GM18873 (cell line): ENCODE measurements at regions not wholly inside any gene's neighbourhood (a gene's known extent, or its start where the extent isn't known, plus 50 kb on each side); places are given as distances from the start of the nearest gene placed in this dataset.
"Not testable (repeated sequence)": the region's sequence is repeated elsewhere in the genome, so short reads cannot be mapped to it uniquely, and the experiment has no call there.

Source experiments
- ATAC-seq: cut with Tn5 transposase; IDR thresholded peaks from one replicate; pipeline ENCODE4 v1.9.1; 2021; ENCODE audit warnings: mild to moderate bottlenecking, moderate library complexity, moderate number of reproducible peaks; ENCODE audit not compliant: unreplicated experiment, low FRiP score

DNA sequence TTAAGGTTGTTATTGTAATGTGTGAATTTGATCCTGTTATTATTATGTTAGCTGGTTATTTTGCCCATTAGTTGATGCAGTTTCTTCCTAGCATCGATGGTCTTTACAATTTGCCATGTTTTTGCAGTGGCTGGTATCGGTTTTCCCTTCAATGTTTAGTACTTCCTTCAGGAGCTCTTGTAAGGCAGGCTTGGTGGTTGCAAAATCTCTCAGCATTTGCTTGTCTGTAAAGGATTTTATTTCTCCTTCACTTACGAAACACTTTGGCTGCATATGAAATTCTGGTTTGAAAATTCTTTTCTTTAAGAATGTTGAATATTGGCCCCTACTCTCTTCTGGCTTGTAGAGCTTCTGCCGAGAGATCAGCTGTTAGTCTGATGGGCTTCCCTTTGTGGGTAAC lies 2241.4 kb upstream of the AGA start:
- ATAC-seq = not testable (repeated sequence)

DNA sequence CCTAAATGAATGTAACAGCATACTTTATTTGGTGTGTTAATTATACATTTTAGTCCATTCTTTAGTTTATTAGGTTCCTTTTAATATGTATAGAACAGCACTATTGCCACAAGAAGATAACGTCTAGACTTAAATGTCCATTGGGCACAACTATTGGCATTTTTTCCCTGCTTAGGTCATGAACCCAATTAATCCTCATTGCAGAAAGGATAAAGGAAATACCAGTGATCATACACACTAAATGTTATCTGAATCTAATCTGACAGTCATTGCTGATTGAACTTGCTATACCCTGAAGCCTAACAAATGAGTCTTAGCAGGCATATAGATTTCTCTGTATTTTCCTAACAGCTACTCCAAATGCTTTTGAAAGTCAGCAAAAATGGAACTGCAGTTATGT lies 2250.0 kb upstream of the AGA start:
- no peak for ATAC-seq

DNA sequence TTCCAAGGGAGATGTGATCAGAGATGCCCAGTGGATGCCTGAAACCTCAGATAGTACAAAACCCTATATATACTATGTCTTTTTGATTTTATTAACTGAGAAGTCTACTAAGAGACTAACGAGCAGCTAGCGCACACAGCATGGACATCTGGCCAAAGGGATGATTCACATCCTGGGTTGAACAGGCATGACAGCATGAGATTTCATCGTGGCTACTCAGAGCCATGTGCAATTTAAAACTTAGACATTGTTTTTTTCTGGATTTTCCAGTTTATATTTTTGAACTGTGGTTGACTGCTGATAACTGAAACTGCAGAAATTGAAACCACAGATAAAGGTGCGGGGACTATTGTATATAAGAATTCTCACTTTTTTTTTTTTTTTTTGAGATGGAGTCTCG lies 2252.9 kb upstream of the AGA start:
- no peak for ATAC-seq

DNA sequence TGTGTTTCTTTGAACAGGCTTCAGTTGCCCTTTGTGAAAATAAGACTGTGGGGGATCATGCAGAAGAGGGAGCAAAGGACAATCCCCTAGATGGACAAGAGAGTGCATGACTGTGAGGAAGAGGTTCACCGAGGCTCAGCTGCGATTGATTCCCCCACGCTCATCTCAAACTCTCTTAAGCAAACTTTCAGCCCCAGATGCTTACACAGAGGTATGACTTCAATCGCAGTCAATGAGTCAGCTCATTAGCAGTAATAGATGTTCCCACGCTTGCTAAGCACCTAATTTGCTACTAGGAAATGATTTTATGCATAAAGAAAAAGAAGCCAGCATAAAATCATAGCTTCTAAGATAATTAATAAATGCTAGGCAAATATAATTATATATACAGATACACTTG lies 2256.1 kb upstream of the AGA start:
- no peak for ATAC-seq

DNA sequence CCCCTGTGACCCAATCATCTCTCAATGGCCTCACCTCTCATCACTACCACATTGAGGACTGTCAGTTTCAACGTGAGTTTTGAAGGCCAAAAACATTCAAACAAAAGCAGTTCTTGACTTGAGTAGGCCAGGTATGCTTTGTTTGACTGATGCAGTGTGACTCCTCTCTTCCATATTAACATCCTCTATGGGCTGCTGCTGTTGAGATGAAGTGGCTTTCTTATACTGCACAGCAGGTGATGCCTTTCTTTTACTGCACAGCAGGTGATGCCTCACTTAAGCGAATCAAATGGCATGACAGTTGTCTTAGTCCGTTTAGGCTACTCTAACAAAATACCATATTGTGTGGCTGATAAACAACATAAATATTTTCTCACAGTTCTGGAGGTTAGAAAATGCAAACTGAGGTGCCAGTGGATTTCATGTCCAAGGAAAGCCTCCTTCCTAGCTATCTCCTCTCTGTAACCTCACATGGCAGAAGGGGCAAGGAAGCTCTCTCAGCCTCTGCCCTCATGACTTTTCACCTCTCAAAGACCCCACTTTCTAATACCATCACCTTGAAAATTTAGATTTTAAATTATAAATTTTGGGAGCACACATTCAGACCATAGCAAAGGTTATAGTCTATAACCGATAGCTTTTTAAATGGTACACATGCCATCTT lies 2267.9 kb upstream of the AGA start:
- no peak for ATAC-seq

DNA sequence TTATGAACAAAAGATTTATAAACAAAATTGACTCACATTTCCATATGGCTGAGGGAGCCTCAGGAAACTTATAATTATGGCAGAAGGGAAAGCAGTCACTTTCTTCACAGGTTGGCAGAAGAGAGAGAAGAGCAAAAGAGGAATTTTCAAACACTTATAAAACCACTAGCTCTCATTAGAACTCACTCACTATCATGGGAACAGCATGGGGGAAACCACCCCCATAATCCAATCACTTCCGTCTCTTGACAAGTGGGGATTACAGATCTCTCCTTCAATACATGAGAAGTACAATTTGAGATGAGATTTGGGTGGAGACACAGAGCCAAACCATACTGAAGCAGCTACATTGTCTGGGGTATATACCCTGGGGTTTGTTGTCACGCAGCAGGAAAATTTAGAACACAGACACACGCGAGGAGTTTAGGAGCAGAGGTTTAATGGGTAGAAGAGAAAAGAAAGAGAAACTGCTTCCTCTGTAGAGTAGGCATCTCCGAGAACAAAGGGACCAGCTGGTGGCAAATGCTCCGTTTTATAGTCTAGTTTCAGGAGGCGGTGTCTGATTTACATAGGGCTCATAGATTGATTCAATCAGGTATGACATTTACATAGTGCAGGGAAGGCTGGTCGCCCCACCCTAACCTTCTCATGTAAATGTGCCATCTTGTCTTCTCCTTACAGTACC lies 2277.7 kb upstream of the AGA start:
- no peak for ATAC-seq

DNA sequence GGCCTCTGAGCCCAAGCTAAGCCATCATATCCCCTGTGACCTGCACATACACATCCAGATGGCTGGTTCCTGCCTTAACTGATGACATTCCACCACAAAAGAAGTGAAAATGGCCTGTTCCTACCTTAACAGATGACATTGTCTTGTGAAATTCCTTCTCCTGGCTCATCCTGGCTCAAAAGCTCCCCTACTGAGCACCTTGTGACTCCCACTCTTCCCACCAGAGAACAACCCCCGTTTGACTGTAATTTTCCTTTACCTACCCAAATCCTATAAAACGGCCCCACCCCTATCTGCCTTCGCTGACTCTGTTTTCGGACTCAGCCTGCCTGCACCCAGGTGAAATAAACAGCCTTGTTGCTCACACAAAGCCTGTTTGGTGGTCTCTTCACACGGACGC lies 2284.3 kb upstream of the AGA start:
- ATAC-seq = not testable (repeated sequence)

DNA sequence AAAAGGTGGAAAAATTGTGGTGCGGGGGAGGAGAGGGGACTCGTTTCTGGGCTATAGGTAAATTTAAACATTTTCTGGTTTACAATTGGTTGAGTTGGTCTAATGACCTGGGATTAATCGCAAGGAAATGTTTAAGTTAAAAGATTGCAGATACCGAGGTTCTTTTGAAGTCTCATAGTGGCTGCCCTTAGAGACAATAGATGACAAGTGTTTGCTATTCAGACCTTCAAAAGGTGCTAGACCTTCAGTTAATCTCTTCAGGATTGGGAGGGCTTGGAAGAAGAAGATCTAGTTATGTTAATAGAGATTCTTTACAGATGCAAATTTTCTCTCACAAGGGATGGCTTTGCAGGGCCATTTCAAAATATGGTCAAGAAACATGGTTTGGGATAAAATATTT lies 2286.1 kb upstream of the AGA start:
- ATAC-seq = no peak

DNA sequence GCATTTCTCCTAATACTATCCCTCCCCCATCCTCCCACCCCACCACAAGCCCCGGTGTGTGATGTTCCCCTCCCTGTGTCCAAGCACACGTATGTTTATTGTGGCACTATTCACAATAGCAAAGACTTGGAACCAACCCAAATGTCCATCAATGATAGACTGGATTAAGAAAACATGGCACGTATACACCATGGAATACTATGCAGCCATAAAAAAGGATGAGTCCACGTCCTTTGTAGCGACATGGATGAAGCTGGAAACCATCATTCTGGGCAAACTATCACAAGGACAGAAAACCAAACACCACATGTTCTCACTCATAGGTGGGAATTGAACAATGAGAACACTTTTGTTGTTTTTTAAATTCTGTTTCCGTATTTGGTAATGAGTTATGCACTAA lies 2294.6 kb upstream of the AGA start:
- not testable (repeated sequence) for ATAC-seq

DNA sequence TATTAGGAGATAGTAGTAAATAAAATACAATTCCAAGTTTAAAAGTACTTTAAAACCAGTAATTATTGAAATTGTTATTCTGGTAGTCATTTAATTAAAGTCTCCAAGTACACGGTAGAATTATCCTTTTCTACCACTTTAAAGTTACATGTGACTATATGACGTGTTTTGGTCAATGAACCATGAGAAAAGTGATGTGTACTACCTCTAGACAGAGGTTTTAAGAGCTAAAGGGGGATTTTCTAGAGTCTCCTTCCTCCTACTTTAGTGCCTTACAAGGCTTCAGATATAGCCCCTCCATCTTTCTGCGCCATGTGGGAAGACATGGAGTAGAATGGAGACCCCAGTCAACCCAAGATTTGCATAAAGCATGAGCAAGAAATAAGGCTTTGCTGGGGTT lies 2296.6 kb upstream of the AGA start:
- no peak for ATAC-seq

DNA sequence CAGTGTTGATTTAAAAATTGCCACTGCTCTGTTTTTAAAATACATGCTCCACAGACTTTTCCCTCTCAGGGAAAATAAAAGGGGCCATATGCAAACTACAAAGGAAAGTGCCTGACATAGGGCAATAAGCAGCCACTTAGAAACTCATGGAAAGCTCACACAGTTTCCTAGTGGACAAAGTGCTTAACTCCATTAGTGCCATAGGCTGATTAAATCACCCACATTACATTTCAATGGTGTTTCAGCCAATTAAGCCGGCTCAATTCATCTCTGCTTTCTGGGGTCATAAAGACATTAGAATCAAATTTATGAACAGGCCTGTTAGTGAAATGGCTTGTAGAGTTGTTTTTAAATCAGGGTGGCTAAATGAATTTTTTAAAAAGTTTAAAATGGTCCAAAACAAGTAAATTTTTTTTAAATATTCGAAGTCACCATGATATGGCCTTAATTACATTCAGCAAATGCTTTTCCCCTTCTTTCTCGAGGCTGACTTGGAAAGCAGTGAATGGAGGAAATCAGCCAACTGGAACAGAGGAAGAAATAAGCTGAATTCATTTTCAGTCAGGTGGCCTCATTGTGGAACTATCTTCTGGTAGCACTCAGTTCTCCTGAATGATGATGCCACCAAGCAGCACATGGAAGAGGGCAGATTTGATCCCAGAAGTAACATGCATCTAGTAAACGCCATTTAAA lies 2305.1 kb upstream of the AGA start:
- ATAC-seq = no peak

DNA sequence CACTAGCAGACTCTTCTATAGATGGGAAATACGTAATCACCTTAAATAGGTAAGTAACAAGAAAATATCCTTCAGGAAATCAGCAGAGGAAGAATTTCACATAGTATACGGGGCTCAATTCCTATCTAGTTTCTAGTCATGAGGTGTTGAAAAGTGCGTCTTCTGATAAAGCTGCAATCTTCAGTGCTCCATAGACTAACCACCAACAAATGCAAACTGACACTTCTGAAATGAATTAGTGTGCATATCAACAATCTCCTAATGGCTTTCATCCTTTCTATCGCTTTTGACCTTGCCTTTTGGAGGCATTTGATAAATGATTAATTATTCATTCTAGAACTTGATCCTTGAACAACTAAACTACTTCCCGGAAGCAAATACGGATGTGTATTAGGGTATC lies 2306.6 kb upstream of the AGA start:
- ATAC-seq = no peak

DNA sequence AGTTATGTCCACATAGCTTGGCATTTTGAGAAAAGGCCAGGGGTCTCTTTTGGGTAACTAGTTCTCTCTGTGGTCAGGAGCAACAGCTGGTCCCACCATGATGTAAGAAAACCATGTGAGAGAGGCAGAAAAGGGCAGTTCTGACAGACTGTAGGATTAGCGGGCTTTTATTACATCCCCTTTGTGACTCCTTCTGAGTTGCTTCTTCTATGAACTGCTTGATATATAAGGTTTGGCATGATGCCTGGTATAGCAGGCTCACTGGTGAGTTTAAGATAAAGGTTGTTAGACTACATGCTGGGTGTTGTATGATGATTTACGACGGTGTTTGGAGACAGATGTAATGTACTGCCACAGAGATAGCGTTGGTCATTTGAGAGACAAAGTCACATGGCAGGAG lies 2308.1 kb upstream of the AGA start:
- no peak for ATAC-seq

DNA sequence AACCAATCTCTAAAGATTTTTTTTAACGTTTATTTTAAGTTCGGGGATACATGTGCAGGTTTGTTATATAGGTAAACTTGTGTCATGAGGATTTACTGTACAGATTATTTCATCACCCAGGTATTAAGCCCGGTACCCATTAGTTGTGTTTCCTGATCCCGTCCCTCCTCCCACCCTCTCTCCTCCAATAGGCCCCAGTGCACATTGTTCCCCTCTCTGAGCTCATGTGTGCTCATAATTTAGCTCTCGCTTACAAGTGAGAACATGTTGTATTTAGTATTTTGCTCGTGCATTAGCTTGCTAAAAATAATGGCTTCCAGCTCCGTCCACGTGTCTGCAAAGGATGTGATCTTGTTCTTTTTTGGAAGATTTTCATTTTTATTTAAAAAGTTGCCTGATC lies 2309.4 kb upstream of the AGA start:
- ATAC-seq = no peak

DNA sequence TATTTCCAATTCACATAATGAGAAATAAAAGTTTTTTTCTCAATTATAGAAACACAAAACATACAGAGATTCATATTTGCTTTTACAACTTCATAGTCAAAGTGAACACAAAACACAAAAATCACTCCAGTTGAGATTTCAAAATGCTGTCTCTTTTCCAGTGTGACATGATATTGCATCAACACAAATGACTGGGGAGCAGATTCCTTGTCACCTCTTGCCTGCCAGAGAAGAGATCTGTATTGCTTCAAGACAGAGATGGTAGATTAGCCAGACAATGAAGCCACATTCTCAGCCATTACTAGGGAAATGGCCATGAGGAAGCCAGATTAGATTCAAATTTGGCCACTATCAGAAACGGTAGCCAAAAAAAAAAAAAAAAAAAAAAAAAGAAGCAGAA lies 2313.1 kb upstream of the AGA start:
- no peak for ATAC-seq

DNA sequence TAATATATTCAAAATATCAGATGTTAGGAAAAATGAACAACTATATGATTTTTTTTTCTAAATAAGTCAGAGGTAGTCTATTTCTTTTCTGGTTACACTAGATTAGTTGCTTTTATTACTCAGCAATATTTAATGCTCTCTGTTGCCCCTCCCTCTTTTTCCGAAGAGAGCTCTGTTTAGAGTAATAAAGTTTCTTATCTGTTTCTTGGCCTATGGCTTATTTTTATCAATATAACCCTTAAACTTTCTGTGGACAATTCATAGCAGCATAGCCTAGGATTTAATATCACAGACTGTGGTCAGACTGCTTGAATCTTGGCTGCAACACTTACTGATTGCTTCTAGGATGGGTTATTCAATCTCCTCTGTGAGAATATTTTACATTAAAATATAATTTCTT lies 2315.4 kb upstream of the AGA start:
- no peak for ATAC-seq

DNA sequence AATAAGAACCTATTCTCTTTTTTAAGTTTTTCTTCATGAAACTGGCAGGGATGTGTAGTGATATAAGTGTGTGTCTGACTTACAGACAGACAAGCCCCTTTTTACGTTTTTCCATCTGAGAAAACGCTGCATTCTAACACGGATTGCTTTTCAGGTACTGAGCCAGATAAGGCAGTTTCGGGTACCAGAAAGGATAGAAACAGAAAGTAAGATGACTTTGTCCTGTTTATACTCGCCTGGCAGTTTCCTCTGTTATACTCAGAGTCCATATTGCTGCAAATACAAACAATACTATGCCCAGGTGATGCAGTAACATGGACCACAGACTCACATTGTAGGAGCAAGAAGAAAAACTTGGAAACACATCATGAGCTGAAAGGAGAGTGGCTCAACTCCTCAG lies 2320.6 kb upstream of the AGA start:
- ATAC-seq = no peak

DNA sequence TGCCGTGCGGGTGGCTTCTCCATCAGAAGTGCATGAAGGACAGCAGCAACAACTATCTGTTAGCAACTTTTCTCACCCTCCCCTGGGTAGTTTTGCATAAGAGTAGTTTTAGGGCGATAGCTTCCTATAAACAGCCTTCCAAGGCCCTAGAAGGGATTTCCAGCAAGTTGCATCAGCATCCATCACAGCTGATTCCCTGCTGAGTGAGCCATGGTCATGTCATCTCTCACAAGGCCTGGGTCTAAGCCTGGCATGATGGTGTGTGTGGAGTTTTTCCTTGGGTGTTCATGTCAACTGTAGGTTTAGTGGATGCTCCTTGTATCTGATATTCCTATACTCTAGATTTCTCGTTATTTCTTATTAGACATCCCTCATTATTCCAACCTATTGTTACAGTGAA lies 2324.7 kb upstream of the AGA start:
- ATAC-seq = no peak

DNA sequence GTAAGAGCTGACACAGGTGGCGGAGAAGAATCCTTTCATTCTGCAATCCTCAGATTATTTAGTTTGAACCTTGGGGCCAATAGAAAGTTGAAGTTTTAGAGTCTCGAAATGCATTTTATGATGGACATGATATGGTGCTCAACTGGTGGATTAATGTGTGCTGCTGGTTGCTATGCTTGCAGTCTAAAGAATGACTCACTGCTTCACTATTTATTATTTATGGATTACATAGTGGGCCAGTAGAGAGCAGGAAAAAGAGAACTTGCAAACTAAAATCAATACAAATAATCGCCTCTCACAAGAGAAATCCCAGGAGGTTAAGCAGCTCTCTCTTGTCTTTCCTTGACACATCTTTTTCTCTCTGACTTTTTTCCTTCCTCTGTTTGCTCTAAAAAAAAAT lies 2326.8 kb upstream of the AGA start:
- no peak for ATAC-seq

DNA sequence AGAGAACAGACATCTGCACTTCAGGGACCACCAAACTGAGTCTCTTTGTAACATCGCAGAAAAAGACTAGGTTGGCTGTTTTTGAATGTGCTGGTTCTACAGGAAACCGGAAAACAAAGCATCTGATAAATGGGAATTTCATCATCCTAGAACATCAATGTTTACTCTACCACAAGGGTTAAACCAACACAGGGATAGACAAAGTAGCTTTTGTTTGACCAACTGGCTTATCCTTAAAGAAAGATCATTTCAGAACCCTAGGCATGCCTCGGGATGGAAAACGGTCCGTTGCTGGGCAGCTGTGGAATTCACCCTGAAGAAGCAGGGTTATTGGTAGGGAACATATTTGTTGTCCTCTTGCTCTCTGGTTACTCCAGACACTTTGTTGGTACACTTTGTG lies 2355.5 kb upstream of the AGA start:
- ATAC-seq = no peak

DNA sequence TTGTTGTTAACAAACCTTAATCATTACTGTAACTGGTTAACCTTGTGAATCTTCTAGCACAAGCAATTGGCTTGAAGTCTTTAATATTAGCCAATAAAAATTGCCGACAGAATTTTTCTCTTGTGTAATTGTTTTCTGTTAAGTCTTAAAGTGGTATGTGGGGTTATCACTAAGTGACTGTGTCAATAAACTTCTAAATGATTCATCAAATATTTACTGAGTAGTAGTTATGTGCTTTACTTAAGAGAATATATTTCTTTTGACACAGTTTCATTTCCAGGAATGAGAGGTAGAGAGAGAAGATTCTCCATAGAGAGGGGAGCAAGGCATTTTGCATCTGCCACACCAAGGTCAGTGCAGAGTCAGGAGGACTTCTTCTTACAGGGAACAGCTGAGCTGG lies 2361.6 kb upstream of the AGA start:
- no peak for ATAC-seq

DNA sequence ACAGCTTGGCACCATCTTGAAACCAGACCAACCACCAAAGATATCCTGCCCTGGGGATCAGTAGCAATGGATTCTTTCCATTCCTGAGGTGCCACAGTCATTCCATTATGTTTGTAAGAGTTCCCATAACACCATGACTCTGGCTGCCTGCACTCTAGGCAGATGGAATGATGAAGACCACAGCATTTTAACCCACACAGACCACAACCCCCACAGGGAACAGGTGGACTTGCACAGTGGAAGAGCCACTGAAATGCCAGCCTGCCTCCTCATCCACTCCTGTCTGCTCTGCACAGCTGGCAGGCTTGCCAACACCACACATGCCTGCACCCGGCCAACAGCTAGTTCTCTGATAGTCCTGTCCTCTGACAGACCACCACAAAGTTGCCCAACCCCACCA lies 2362.2 kb upstream of the AGA start:
- no peak for ATAC-seq
